IMR-90 (cell line): ENCODE measurements at regions not wholly inside any gene's neighbourhood (a gene's known extent, or its start where the extent isn't known, plus 50 kb on each side); places are given as distances from the start of the nearest gene placed in this dataset.

Experiments
- ATAC-seq: fragments of 200-7000 bp; cut with Tn5 transposase; 2 replicates; pipeline ENCODE4 v1.9.1; 2020; ENCODE audit warnings: low read depth, mild to moderate bottlenecking, moderate library complexity
- BruUV-seq: library from RNA; stranded (reverse); fragments of 400-500 nt; replicated peaks from 2 replicates; lab custom pipeline; 2021; lab: Mats Ljungman, UMichigan
- CTCF ChIA-PET: fragments of 300-600 bp; formaldehyde crosslinking; extraction: SDS; loops from one replicate; lab custom pipeline; 2021; ENCODE audit warnings: antibody characterized with exemption; lab: Yijun Ruan, JAX
- POLR2A ChIA-PET: fragments of 300-600 bp; sonication (Branson Sonifier 250); formaldehyde crosslinking; loops from one replicate; lab custom pipeline; 2022; ENCODE audit warnings: antibody characterized with exemption; ENCODE audit not compliant: unreplicated experiment; lab: Charles Lee
- DNase-seq: peaks from one replicate; pipeline ENCODE4 v3.0.0; 2013
- H2AFZ ChIP-seq: replicated peaks from 2 replicates; pipeline ENCODE3; 2013; ENCODE audit warnings: low read length, mild to moderate bottlenecking; ENCODE audit not compliant: poor library complexity
- H2AK5ac ChIP-seq: 2 replicates; pipeline ENCODE4 v1.6.1; 2013; ENCODE audit warnings: low read depth, low read length, inconsistent platforms
- H2AK9ac ChIP-seq: replicated peaks from 2 replicates; pipeline ENCODE3; 2013; ENCODE audit warnings: mild to moderate bottlenecking, low read depth, low read length, moderate library complexity; ENCODE audit not compliant: poor library complexity
- H2BK120ac ChIP-seq: 2 replicates; pipeline ENCODE4 v1.6.1; 2013; ENCODE audit warnings: low read depth, low read length, inconsistent platforms
- H2BK15ac ChIP-seq: 3 replicates; pipeline ENCODE4 v1.6.1; 2013; ENCODE audit warnings: low read depth, low read length, inconsistent platforms
- H2BK20ac ChIP-seq: 2 replicates; pipeline ENCODE4 v1.6.1; 2013; ENCODE audit warnings: low read depth, mild to moderate bottlenecking, inconsistent platforms, low read length, moderate library complexity
- H2BK5ac ChIP-seq: 2 replicates; pipeline ENCODE4 v1.6.1; 2013; ENCODE audit warnings: mild to moderate bottlenecking, low read depth, low read length, inconsistent platforms; ENCODE audit not compliant: poor library complexity, severe bottlenecking
- H3K14ac ChIP-seq: replicated peaks from 2 replicates; pipeline ENCODE4 v1.6.1; 2013; ENCODE audit warnings: low read depth, low read length, inconsistent platforms
- H3K18ac ChIP-seq: 2 replicates; pipeline ENCODE4 v1.6.1; 2013; ENCODE audit warnings: low read depth, low read length, control low read depth
- H3K23ac ChIP-seq: 2 replicates; pipeline ENCODE4 v1.6.1; 2013; ENCODE audit warnings: low read depth, low read length, inconsistent platforms
- H3K27ac ChIP-seq: 2 replicates; pipeline ENCODE4 v1.5.1; 2013; ENCODE audit warnings: mild to moderate bottlenecking, control low read depth, low read length; ENCODE audit not compliant: insufficient read depth
- H3K27me3 ChIP-seq: 2 replicates; pipeline ENCODE4 v1.6.1; 2013; ENCODE audit warnings: low read length; ENCODE audit not compliant: control insufficient read depth, insufficient read depth
- H3K36me3 ChIP-seq: 2 replicates; pipeline ENCODE4 v1.6.1; 2013; ENCODE audit warnings: low read length, mixed read lengths; ENCODE audit not compliant: control insufficient read depth, insufficient read depth
- H3K4ac ChIP-seq: 2 replicates; pipeline ENCODE4 v1.6.1; 2013; ENCODE audit warnings: low read depth, low read length, inconsistent platforms
- H3K4me1 ChIP-seq: 2 replicates; pipeline ENCODE4 v1.6.1; 2013; ENCODE audit warnings: low read length, mixed read lengths; ENCODE audit not compliant: control insufficient read depth, insufficient read depth
- H3K4me2 ChIP-seq: 2 replicates; pipeline ENCODE4 v1.6.1; 2013; ENCODE audit warnings: low read depth, mild to moderate bottlenecking, control low read depth, low read length, moderate library complexity
- H3K4me3 ChIP-seq: 2 replicates; pipeline ENCODE4 v1.5.1; 2013; ENCODE audit warnings: low read depth, mild to moderate bottlenecking, control low read depth, low read length, moderate library complexity; ENCODE audit not compliant: insufficient read depth
- H3K56ac ChIP-seq: 2 replicates; pipeline ENCODE4 v1.6.1; 2013; ENCODE audit warnings: low read length, inconsistent platforms; ENCODE audit not compliant: insufficient read depth; ENCODE audit errors: extremely low read depth
- H3K79me1 ChIP-seq, 2 experiments: 2 replicates each; pipeline ENCODE4 v1.6.1; 2013; ENCODE audit warnings: low read length in 2 of 2, inconsistent platforms in 1 of 2, low read depth in 1 of 2
- H3K9ac ChIP-seq: 2 replicates; pipeline ENCODE4 v1.6.1; 2013; ENCODE audit warnings: low read depth, low read length, control low read depth
- H3K9me1 ChIP-seq: 2 replicates; pipeline ENCODE4 v1.6.1; 2013; ENCODE audit warnings: low read length, inconsistent platforms; ENCODE audit not compliant: insufficient read depth
- H3K9me3 ChIP-seq: 2 replicates; pipeline ENCODE4 v1.6.1; 2013; ENCODE audit warnings: low read length; ENCODE audit not compliant: control insufficient read depth, insufficient read depth
- H4K20me1 ChIP-seq: 2 replicates; pipeline ENCODE4 v1.6.1; 2013; ENCODE audit warnings: low read length, inconsistent platforms; ENCODE audit not compliant: insufficient read depth
- H4K5ac ChIP-seq: 2 replicates; pipeline ENCODE4 v1.6.1; 2013; ENCODE audit warnings: mild to moderate bottlenecking, low read depth, low read length, control low read depth
- H4K8ac ChIP-seq, 2 experiments: 2 replicates each; pipeline ENCODE4 v1.6.1; 2013; ENCODE audit warnings: low read depth in 2 of 2, low read length in 2 of 2, control low read depth in 1 of 2, inconsistent platforms in 1 of 2
- H4K91ac ChIP-seq: 2 replicates; pipeline ENCODE4 v1.6.1; 2013; ENCODE audit warnings: low read depth, low read length, inconsistent platforms; ENCODE audit not compliant: insufficient read depth
- CEBPB ChIP-seq: IDR thresholded peaks from 2 replicates; pipeline ENCODE4 v1.6.1; 2012; ENCODE audit warnings: low read depth, low read length, improper control_type of control experiment
- CHD1 ChIP-seq: IDR thresholded peaks from 2 replicates; pipeline ENCODE4 v1.6.1; 2012; ENCODE audit warnings: low read depth, low read length, improper control_type of control experiment
- ELK1 ChIP-seq: fragments of 150-350 bp; IDR thresholded peaks from 2 replicates; pipeline ENCODE4 v1.6.1; 2016; ENCODE audit warnings: low read depth, mild to moderate bottlenecking, low read length, moderate library complexity, borderline replicate concordance
- MXI1 ChIP-seq: IDR thresholded peaks from 2 replicates; pipeline ENCODE4 v1.6.1; 2012; ENCODE audit warnings: low read depth, mild to moderate bottlenecking, low read length, moderate library complexity, borderline replicate concordance
- RCOR1 ChIP-seq: IDR thresholded peaks from 2 replicates; pipeline ENCODE4 v1.6.1; 2012; ENCODE audit warnings: mild to moderate bottlenecking, low read length, improper control_type of control experiment; ENCODE audit not compliant: insufficient replicate concordance
- RFX5 ChIP-seq: IDR thresholded peaks from 2 replicates; pipeline ENCODE4 v1.8.0; 2012; ENCODE audit warnings: low read depth, mild to moderate bottlenecking, low read length, moderate library complexity
- SMC3 ChIP-seq: fragments of 150-350 bp; IDR thresholded peaks from 2 replicates; pipeline ENCODE4 v1.6.1; 2016; ENCODE audit warnings: low read depth, mild to moderate bottlenecking, antibody characterized with exemption, low read length, moderate library complexity
- WGBS, 2 experiments: methylation state at CpG; one replicate each; pipeline versions ENCODE4 v1.1.5 to v1.1.7; 2013; ENCODE audit warnings: missing lambda C conversion rate in 2 of 2; ENCODE audit not compliant: insufficient read length in 1 of 2; ENCODE audit errors: extremely low coverage in 2 of 2; 5-methylcytosine and 5-hydroxymethylcytosine counted together
- dilution Hi-C: fragments of 300-500 bp; cut with HindIII; formaldehyde crosslinking; loops from one replicate; pipeline ENCODE4 v1.14.3; 2018; ENCODE audit warnings: low sequenced_read_pairs; ENCODE audit not compliant: unreplicated experiment
- in situ Hi-C: fragments of 300-500 bp; cut with MboI; formaldehyde crosslinking; loops from 3 replicates; pipeline ENCODE4 v1.14.3; 2019; ENCODE audit warnings: low sequenced_read_pairs, inconsistent platforms, mixed read lengths
- intact Hi-C: fragments of 100-400 bp; cut with micrococcal nuclease; formaldehyde crosslinking; loops from 2 replicates; pipeline ENCODE4 v1.10.0; 2022

GRCh38 chr14:105844810-105845724, 318.7 kb downstream of the TMEM121 start:
- Histone ChIP-seq H3K9ac (no peak overlapping the region), H3K9me3 (peaks cover 57% of the 10 kb centered on the region), H3K4me2 (no peak overlapping the region), H2BK120ac (no peak overlapping the region), H3K27me3 (no peaks in the 10 kb centered on the region), H3K14ac (no peak overlapping the region), H3K27ac (no peak overlapping the region), H4K91ac (no peak overlapping the region), H2AK9ac (no peak overlapping the region), H3K9me1 (no peaks in the 10 kb centered on the region), H3K23ac (no peak overlapping the region), H4K20me1 (no peaks in the 10 kb centered on the region), H3K18ac (no peak overlapping the region), H3K36me3 (no peaks in the 10 kb centered on the region), H3K4me1 (no peaks in the 10 kb centered on the region), H4K5ac (no peak overlapping the region), H2BK20ac (no peak overlapping the region), H2AK5ac (no peak overlapping the region), H2AFZ (no peak overlapping the region), H3K4me3 (no peak overlapping the region), H3K4ac (no peak overlapping the region), H3K79me1 (no peaks in the 10 kb centered on the region), H4K8ac (no peak overlapping the region), H2BK5ac (no peak overlapping the region), H2BK15ac (no peak overlapping the region), H3K56ac (no peak overlapping the region)
- dilution Hi-C loops (no loop called here), in situ Hi-C loops (no loop called here), intact Hi-C loops (no loop called here)
- ATAC-seq, result no peak
- DNase-seq, result no peak
- no peak for TF ChIP-seq ELK1
- no peak for TF ChIP-seq CHD1
- no peak for TF ChIP-seq RCOR1
- no peak for TF ChIP-seq SMC3
- no peak for TF ChIP-seq RFX5
- TF ChIP-seq CEBPB, result no peak
- no peak for TF ChIP-seq MXI1
- WGBS, 2 experiments, result 42% methylated on average over 3 of the region's 18 CpGs; no CpG with 5 or more reads in 1 of the 2 experiments
- ChIA-PET POLR2A (no interaction called here), CTCF (no interaction called here)
- BruUV-seq, result no TSS peak
